PC-3 (cell line): ENCODE measurements at regions not wholly inside any gene's neighbourhood (a gene's known extent, or its start where the extent isn't known, plus 50 kb on each side); places are given as distances from the start of the nearest gene placed in this dataset.
A peak's percentile ranks its signal among the peaks of the same experiment; 100 is the strongest.

ENCODE experiments used
- ATAC-seq: fragments of 200-7000 bp; cut with Tn5 transposase; 2 replicates; pipeline ENCODE4 v1.9.1; 2020; ENCODE audit warnings: mild to moderate bottlenecking, moderate library complexity
- BruUV-seq: library from RNA; stranded (reverse); fragments of 400-500 nt; replicated peaks from 2 replicates; lab custom pipeline; 2021; lab: Mats Ljungman, UMichigan
- CTCF ChIA-PET: fragments of 300-600 bp; sonication (Branson Sonifier 250); formaldehyde crosslinking; loops from one replicate; lab custom pipeline; 2022; ENCODE audit warnings: antibody characterized with exemption; lab: Charles Lee
- POLR2A ChIA-PET: fragments of 300-600 bp; sonication (Branson Sonifier 250); formaldehyde crosslinking; loops from one replicate; lab custom pipeline; 2022; ENCODE audit warnings: antibody characterized with exemption; ENCODE audit not compliant: unreplicated experiment; lab: Charles Lee
- DNase-seq: peaks from one replicate; pipeline ENCODE4 v3.0.0-alpha.2; 2015
- H2AFZ ChIP-seq: fragments of 300-600 bp; sonication (generic); 2 replicates; pipeline ENCODE4 v1.6.0; 2016; ENCODE audit warnings: antibody characterized with exemption, low read length
- H3F3A ChIP-seq: fragments of 300-600 bp; sonication (generic); one replicate; pipeline ENCODE4 v1.6.0; 2017; ENCODE audit warnings: antibody characterized with exemption, low read length, control low read depth, mild to moderate bottlenecking; ENCODE audit not compliant: unreplicated experiment
- H3K27ac ChIP-seq: fragments of 300-600 bp; sonication (generic); 2 replicates; pipeline ENCODE4 v1.5.1; 2016; ENCODE audit warnings: mild to moderate bottlenecking, low read length
- H3K27me3 ChIP-seq: fragments of 300-600 bp; sonication (generic); 2 replicates; pipeline ENCODE4 v1.6.1; 2016; ENCODE audit warnings: low read length, mixed read lengths
- H3K36me3 ChIP-seq: fragments of 300-600 bp; sonication (generic); 2 replicates; pipeline ENCODE4 v1.6.1; 2016; ENCODE audit warnings: low read depth, mixed run types, low read length, mixed read lengths
- H3K4me1 ChIP-seq: fragments of 300-600 bp; sonication (generic); 2 replicates; pipeline ENCODE4 v1.5.1; 2016; ENCODE audit warnings: low read length; ENCODE audit not compliant: insufficient read depth
- H3K4me2 ChIP-seq: fragments of 300-600 bp; sonication (generic); 2 replicates; pipeline ENCODE4 v1.6.0; 2016; ENCODE audit warnings: low read length
- H3K4me3 ChIP-seq: fragments of 300-600 bp; sonication (generic); 2 replicates; pipeline ENCODE4 v1.5.1; 2016; ENCODE audit warnings: mild to moderate bottlenecking, low read length, mixed read lengths
- H3K79me2 ChIP-seq: fragments of 300-600 bp; sonication (generic); 2 replicates; pipeline ENCODE4 v1.6.1; 2017; ENCODE audit warnings: low read length, mixed read lengths
- H3K9ac ChIP-seq: fragments of 300-600 bp; sonication (generic); 2 replicates; pipeline ENCODE4 v1.6.0; 2016; ENCODE audit warnings: mild to moderate bottlenecking, low read length
- H3K9me2 ChIP-seq: fragments of 300-600 bp; sonication (generic); replicated peaks from 2 replicates; pipeline ENCODE4 v1.6.1; 2016; ENCODE audit warnings: mixed run types, low read length, mixed read lengths
- H3K9me3 ChIP-seq: fragments of 300-600 bp; sonication (generic); 2 replicates; pipeline ENCODE4 v1.6.1; 2016; ENCODE audit warnings: low read length, mixed read lengths
- H4K20me1 ChIP-seq: fragments of 300-600 bp; sonication (generic); 2 replicates; pipeline ENCODE4 v1.6.1; 2016; ENCODE audit warnings: low read length, mixed read lengths
- EZH2 ChIP-seq: fragments of 300-600 bp; sonication (generic); IDR thresholded peaks from one replicate; pipeline ENCODE4 v1.6.1; 2017; ENCODE audit warnings: antibody characterized with exemption, mild to moderate bottlenecking, low read length; ENCODE audit not compliant: unreplicated experiment
- EZH2phosphoT487 ChIP-seq: fragments of 300-600 bp; sonication (generic); IDR thresholded peaks from 2 replicates; pipeline ENCODE4 v1.6.1; 2018; ENCODE audit warnings: mild to moderate bottlenecking, antibody characterized with exemption, low read length, borderline replicate concordance
- intact Hi-C: fragments of 100-400 bp; cut with micrococcal nuclease; formaldehyde crosslinking; loops from 2 replicates; pipeline ENCODE4 v1.9.0; 2023
- TF ChIP-seq, protein P1 (sequence below): fragments of 300-600 bp; sonication (generic); conservative IDR thresholded peaks from 2 replicates; pipeline ENCODE4 v1.5.1; 2017; ENCODE audit warnings: antibody characterized with exemption, low read depth, mild to moderate bottlenecking, low read length

DNA sequence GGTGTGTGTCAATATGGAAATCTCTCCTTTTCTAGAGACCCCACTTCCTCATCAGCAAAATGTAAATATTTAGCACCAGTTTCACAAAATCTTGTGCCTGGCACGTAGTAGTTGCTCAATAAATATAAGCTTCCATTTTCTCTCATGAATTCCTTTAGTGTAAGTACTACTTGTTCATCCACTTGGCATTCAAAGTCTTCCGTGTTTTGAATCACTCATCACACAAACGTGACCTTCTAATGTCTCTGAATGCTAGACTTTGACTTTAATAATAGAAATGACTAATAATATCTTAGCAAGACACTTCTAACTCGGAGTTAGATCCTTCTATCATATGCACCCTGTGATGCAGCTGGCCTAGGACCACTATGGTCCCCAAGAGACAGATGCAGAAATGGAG is 168.7 kb upstream of the ZNF32 start:
- no peaks in the 10 kb centered on the region for H3F3A ChIP-seq
- DNase-seq, result no peak
- 0 out of 2 replicates have a peak, but pooled peaks cover 5% of the 10 kb centered on the region for H3K27me3 ChIP-seq
- no peak overlapping the region for H3K4me2 ChIP-seq
- H3K4me1 ChIP-seq, result no peaks in the 10 kb centered on the region
- no peak overlapping the region for H3K9ac ChIP-seq
- H2AFZ ChIP-seq, result no peak overlapping the region
- no peak for ATAC-seq
- BruUV-seq, result no TSS peak
- POLR2A ChIA-PET, result no interaction called here
- CTCF ChIA-PET, result no interaction called here
- no peaks in the 10 kb centered on the region for H4K20me1 ChIP-seq
- H3K79me2 ChIP-seq, result no peaks in the 10 kb centered on the region
- no peak overlapping the region for H3K27ac ChIP-seq
- H3K4me3 ChIP-seq, result no peak overlapping the region
- no peaks in the 10 kb centered on the region for H3K9me2 ChIP-seq
- no peaks in the 10 kb centered on the region for H3K9me3 ChIP-seq
- intact Hi-C loops, result no loop called here
- H3K36me3 ChIP-seq, result no peaks in the 10 kb centered on the region
- no peak for TF ChIP-seq EZH2
- TF ChIP-seq, protein P1, sequence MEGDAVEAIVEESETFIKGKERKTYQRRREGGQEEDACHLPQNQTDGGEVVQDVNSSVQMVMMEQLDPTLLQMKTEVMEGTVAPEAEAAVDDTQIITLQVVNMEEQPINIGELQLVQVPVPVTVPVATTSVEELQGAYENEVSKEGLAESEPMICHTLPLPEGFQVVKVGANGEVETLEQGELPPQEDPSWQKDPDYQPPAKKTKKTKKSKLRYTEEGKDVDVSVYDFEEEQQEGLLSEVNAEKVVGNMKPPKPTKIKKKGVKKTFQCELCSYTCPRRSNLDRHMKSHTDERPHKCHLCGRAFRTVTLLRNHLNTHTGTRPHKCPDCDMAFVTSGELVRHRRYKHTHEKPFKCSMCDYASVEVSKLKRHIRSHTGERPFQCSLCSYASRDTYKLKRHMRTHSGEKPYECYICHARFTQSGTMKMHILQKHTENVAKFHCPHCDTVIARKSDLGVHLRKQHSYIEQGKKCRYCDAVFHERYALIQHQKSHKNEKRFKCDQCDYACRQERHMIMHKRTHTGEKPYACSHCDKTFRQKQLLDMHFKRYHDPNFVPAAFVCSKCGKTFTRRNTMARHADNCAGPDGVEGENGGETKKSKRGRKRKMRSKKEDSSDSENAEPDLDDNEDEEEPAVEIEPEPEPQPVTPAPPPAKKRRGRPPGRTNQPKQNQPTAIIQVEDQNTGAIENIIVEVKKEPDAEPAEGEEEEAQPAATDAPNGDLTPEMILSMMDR, result no peak
- no peak for TF ChIP-seq EZH2phosphoT487

DNA sequence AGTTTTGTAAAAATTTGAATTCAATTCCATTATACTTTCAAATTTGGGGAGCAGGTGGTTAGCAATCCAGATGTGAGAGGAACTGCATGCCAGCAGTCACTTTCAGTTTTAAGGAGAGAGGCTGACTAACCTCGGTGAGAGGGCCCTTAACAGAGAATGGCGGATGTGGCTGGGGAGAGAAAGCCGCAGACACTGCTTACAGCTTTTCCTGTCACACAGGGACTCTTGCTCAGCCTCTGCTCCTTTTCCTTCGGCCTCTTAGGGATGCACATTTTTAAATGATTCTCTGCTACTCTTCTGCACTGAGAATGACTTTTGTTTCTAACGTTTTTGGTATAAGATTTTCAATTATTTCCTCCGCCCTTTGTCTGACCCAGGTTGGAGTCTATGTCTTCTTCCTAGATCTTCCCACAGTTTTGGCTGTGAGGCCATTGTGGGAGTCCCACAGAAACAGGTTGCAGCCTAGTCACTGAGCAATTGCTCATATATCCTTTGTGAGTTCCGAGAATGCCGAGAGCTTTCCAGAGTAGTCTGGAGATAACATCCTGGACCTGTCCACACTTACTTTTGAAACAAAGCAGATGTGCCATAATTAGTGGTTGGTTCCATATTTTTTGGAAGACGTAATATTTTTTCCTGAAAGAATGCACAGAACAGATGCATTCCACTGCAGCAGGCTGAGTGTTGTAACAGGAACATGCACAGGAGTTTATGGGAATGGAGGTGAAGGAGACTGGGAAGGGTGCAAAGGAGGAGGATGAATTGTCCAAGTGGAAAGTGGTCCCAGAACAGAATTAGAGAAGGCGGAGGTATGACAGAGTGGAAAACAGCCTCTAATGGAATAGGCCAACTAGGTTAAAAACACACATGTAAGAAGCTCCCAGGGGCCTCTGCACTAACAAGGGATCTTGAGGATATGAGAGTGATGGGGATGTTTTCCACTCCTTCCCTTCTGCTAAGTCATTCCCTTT is 168.0 kb upstream of the ZNF32 start:
- H3K4me2 ChIP-seq, result peak overlapping the region; percentile 43
- ChIA-PET CTCF (no interaction called here), POLR2A (no interaction called here)
- H3K27ac ChIP-seq, result no peak overlapping the region
- no peaks in the 10 kb centered on the region for H3K79me2 ChIP-seq
- no peaks in the 10 kb centered on the region for H3K9me3 ChIP-seq
- H3F3A ChIP-seq, result no peaks in the 10 kb centered on the region
- no peaks in the 10 kb centered on the region for H3K4me1 ChIP-seq
- ATAC-seq, result no peak
- peak overlapping the region; percentile 25; the same call in 1 of the 2 replicates for H3K4me3 ChIP-seq
- H3K9ac ChIP-seq, result no peak overlapping the region
- H3K9me2 ChIP-seq, result no peaks in the 10 kb centered on the region
- TF ChIP-seq, protein P1, result no peak
- TF ChIP-seq EZH2, result no peak
- no peak for TF ChIP-seq EZH2phosphoT487
- H2AFZ ChIP-seq, result peak overlapping the region; percentile 64; the same call in 1 of the 2 replicates
- no peaks in the 10 kb centered on the region for H3K36me3 ChIP-seq
- intact Hi-C loops, result no loop called here
- 0 out of 2 replicates have a peak, but pooled peaks cover 5% of the 10 kb centered on the region for H3K27me3 ChIP-seq
- DNase-seq, result peak; percentile 50
- H4K20me1 ChIP-seq, result no peaks in the 10 kb centered on the region
- no TSS peak for BruUV-seq
